Liver (tissue), 8 donors: ENCODE measurements at regions not wholly inside any gene's neighbourhood (a gene's known extent, or its start where the extent isn't known, plus 50 kb on each side); places are given as distances from the start of the nearest gene placed in this dataset.
A peak's percentile ranks its signal among the peaks of the same experiment; 100 is the strongest.

ENCODE experiments used
- DNase-seq: peaks from one replicate; pipeline ENCODE4 v3.0.0-alpha.2; 2017; ENCODE audit warnings: low spot score
- H3K27ac ChIP-seq, 2 donors: one replicate each; pipeline ENCODE4 v1.7.0; 2013; ENCODE audit warnings: inconsistent platforms in 2 of 2, low read length in 2 of 2, control low read depth in 1 of 2, low read depth in 1 of 2, mild to moderate bottlenecking in 1 of 2
- H3K27me3 ChIP-seq, 4 donors: one replicate each; pipeline versions ENCODE4 v1.6.1 to v1.7.0; 2013; ENCODE audit warnings: low read length in 3 of 4, inconsistent platforms in 1 of 4, mild to moderate bottlenecking in 1 of 4, moderate library complexity in 1 of 4; ENCODE audit not compliant: control insufficient read depth in 4 of 4, insufficient read depth in 4 of 4
- H3K36me3 ChIP-seq, 4 donors: one replicate each; pipeline versions ENCODE4 v1.6.1 to v1.7.0; 2013; ENCODE audit warnings: low read length in 3 of 4, mild to moderate bottlenecking in 3 of 4, low read depth in 1 of 4, moderate library complexity in 1 of 4; ENCODE audit not compliant: control insufficient read depth in 4 of 4, insufficient read depth in 3 of 4
- H3K4me1 ChIP-seq, 4 donors: one replicate each; pipeline versions ENCODE4 v1.6.1 to v1.7.0; 2013; ENCODE audit warnings: low read length in 3 of 4, mild to moderate bottlenecking in 3 of 4, moderate library complexity in 1 of 4; ENCODE audit not compliant: control insufficient read depth in 4 of 4, insufficient read depth in 4 of 4
- H3K4me3 ChIP-seq, 3 donors: one replicate each; pipeline versions ENCODE4 v1.6.1 to v1.7.0; 2013; ENCODE audit warnings: low read length in 3 of 3, control low read depth in 1 of 3, low read depth in 1 of 3, mild to moderate bottlenecking in 1 of 3
- H3K9ac ChIP-seq, 2 donors: one replicate each; pipeline ENCODE4 v1.7.0; 2013; ENCODE audit warnings: low read length in 2 of 2, mild to moderate bottlenecking in 2 of 2, moderate library complexity in 2 of 2, control low read depth in 1 of 2, low read depth in 1 of 2
- H3K9me3 ChIP-seq, 4 donors: one replicate each; pipeline versions ENCODE4 v1.6.1 to v1.7.0; 2013; ENCODE audit warnings: low read length in 3 of 4; ENCODE audit not compliant: control insufficient read depth in 4 of 4
- ATF3 ChIP-seq: IDR thresholded peaks from 2 replicates; pipeline ENCODE4 v1.6.1; 2016; ENCODE audit warnings: antibody characterized with exemption
- CTCF ChIP-seq: fragments of 150-350 bp; IDR thresholded peaks from 2 replicates; pipeline ENCODE4 v1.5.1; 2017; ENCODE audit warnings: improper control_type of control experiment, low read depth, low read length; ENCODE audit not compliant: missing input control
- EGR1 ChIP-seq, 2 donors: IDR thresholded peaks; 2 replicates each; pipeline ENCODE4 v1.6.1; 2016 to 2018; ENCODE audit warnings: antibody characterized with exemption in 2 of 2, low read depth in 2 of 2
- FOXA1 ChIP-seq: IDR thresholded peaks from 2 replicates; pipeline ENCODE4 v1.6.1; 2016; ENCODE audit warnings: antibody characterized with exemption
- FOXA2 ChIP-seq: IDR thresholded peaks from 2 replicates; pipeline ENCODE4 v1.6.1; 2016; ENCODE audit warnings: antibody characterized with exemption
- GABPA ChIP-seq, 2 donors: IDR thresholded peaks in 1 of 2; conservative IDR thresholded peaks in 1 of 2; 2 replicates each; pipeline ENCODE4 v1.6.1; 2016; ENCODE audit warnings: antibody characterized with exemption in 2 of 2, mild to moderate bottlenecking in 1 of 2, moderate library complexity in 1 of 2
- HNF4A ChIP-seq, 2 donors: conservative IDR thresholded peaks; 2 replicates each; pipeline ENCODE4 v1.6.1; 2016; ENCODE audit warnings: antibody characterized with exemption in 2 of 2, mild to moderate bottlenecking in 2 of 2
- HNF4G ChIP-seq: IDR thresholded peaks from 2 replicates; pipeline ENCODE4 v1.6.1; 2016; ENCODE audit warnings: antibody characterized with exemption
- JUND ChIP-seq, 2 donors: IDR thresholded peaks; 2 replicates each; pipeline ENCODE4 v1.6.1; 2016; ENCODE audit warnings: antibody characterized with exemption in 2 of 2
- NR2F2 ChIP-seq: IDR thresholded peaks from 2 replicates; pipeline ENCODE4 v1.6.1; 2016; ENCODE audit warnings: antibody characterized with exemption
- RAD21 ChIP-seq, 2 donors: IDR thresholded peaks; 2 replicates each; pipeline ENCODE4 v1.6.1; 2016; ENCODE audit warnings: antibody characterized with exemption in 2 of 2, mild to moderate bottlenecking in 2 of 2
- RXRA ChIP-seq, 2 donors: IDR thresholded peaks; 2 replicates each; pipeline ENCODE4 v1.6.1; 2017 to 2018; ENCODE audit warnings: antibody characterized with exemption in 2 of 2, mild to moderate bottlenecking in 1 of 2
- SP1 ChIP-seq: IDR thresholded peaks from 2 replicates; pipeline ENCODE4 v1.6.1; 2018; ENCODE audit warnings: antibody characterized with exemption, mild to moderate bottlenecking
- TAF1 ChIP-seq: conservative IDR thresholded peaks from 2 replicates; pipeline ENCODE4 v1.6.1; 2016; ENCODE audit warnings: antibody characterized with exemption, mild to moderate bottlenecking
- YY1 ChIP-seq: IDR thresholded peaks from 2 replicates; pipeline ENCODE4 v1.6.1; 2016; ENCODE audit warnings: antibody characterized with exemption, mild to moderate bottlenecking
- WGBS: extraction: QIAGEN DNeasy Blood & Tissue Kit; methylation state at CpG from one replicate; pipeline ENCODE4 v1.1.7; 2013; 5-methylcytosine and 5-hydroxymethylcytosine counted together
- TF ChIP-seq, protein P1 (sequence below): IDR thresholded peaks from 2 replicates; pipeline ENCODE4 v1.6.1; 2016; ENCODE audit warnings: antibody characterized with exemption
- TF ChIP-seq, protein P2 (sequence below): IDR thresholded peaks from 2 replicates; pipeline ENCODE4 v1.6.1; 2016; ENCODE audit warnings: antibody characterized with exemption
- TF ChIP-seq, protein P3 (sequence below): IDR thresholded peaks from 2 replicates; pipeline ENCODE4 v1.6.1; 2016; ENCODE audit warnings: antibody characterized with exemption, mild to moderate bottlenecking
- donor health status: healthy.
- donor health status: healthy.
- donor health status: healthy.
- donor health status: healthy.
- donor health status: healthy.

DNA sequence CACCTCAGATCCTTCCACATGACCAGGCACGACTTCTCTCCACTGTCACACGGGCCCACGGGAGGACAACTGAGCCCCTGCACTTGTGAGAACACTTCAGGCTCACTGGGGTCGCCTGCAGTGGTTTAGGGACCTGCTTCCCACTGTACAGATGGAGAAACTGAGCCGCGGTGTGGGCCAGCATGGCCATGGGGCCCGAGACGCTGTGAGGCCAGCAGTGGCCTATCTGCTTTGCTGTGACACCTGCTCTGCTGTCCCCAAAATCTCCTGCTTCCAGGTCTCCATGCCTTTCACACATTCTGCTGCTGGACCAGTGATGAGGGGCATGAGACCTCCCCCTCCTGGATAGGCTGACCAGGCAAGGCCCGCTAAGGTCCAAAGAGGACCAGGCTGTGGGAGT, 75.8 kb upstream of the PAX2 start (continued):
- TF ChIP-seq EGR1 (IDR thresholded peaks at IDR 0.05; ENCODE audit: low read depth in 2 of 2) (no peak), RAD21 (IDR thresholded peaks at IDR 0.05) (no peak)

DNA sequence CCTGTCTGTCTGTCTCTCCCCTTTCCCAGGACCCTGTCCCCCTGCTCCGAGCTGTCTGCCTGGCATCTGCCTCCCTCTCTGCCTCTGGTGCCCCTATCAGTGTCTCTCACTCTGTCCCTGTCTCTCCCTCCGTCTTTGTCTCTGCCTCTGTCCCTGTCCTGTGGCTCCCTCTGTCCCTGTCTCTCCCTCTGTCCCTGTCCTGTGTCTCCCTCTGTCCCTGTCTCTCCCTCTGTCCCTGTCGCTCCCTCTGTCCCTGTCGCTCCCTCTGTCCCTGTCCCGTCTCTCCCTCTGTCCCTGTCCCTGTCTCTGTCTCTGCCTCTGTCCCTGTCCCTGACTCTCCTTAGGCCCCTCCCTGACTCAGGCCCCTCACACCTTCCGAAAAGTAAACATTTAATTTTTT, 75.0 kb upstream of the PAX2 start:
- TF ChIP-seq ATF3, result no peak
- TF ChIP-seq EGR1 (IDR thresholded peaks at IDR 0.05; ENCODE audit: low read depth in 2 of 2), result no peak
- no peak for TF ChIP-seq CTCF
- Histone ChIP-seq H3K9ac (no peak overlapping the region), H3K9me3 (no peaks in the 10 kb centered on the region), H3K27ac (no peak overlapping the region), H3K4me1 (peaks cover 0 to 4% (median 2%) of the 10 kb centered on the region in 4 donors), H3K4me3 (no peak overlapping the region), H3K27me3 (peaks cover 7 to 16% (median 13%) of the 10 kb centered on the region in 4 donors), H3K36me3 (no peaks in the 10 kb centered on the region)
- no peak for DNase-seq
- 42% methylated on average over 6 of the region's 6 CpGs for WGBS

- no peaks in the 10 kb centered on the region for H3K36me3 ChIP-seq
- TF ChIP-seq RXRA (IDR thresholded peaks at IDR 0.05) (no peak), FOXA1 (no peak), NR2F2 (no peak), RAD21 (IDR thresholded peaks at IDR 0.05) (peak in 1 of 2 donors; percentile 18), GABPA (IDR thresholded peaks at IDR 0.05 in 1 of 2, conservative IDR thresholded peaks at IDR 0.05 in 1 of 2) (no peak), HNF4A (conservative IDR thresholded peaks at IDR 0.05) (no peak), EGR1 (IDR thresholded peaks at IDR 0.05; ENCODE audit: low read depth in 2 of 2) (no peak), HNF4G (no peak), SP1 (no peak), JUND (IDR thresholded peaks at IDR 0.05) (no peak), ATF3 (no peak), CTCF (peak; percentile 65), FOXA2 (no peak), TAF1 (no peak), YY1 (no peak)
- TF ChIP-seq, protein P1, sequence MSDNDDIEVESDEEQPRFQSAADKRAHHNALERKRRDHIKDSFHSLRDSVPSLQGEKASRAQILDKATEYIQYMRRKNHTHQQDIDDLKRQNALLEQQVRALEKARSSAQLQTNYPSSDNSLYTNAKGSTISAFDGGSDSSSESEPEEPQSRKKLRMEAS, result no peak
- TF ChIP-seq, protein P2, sequence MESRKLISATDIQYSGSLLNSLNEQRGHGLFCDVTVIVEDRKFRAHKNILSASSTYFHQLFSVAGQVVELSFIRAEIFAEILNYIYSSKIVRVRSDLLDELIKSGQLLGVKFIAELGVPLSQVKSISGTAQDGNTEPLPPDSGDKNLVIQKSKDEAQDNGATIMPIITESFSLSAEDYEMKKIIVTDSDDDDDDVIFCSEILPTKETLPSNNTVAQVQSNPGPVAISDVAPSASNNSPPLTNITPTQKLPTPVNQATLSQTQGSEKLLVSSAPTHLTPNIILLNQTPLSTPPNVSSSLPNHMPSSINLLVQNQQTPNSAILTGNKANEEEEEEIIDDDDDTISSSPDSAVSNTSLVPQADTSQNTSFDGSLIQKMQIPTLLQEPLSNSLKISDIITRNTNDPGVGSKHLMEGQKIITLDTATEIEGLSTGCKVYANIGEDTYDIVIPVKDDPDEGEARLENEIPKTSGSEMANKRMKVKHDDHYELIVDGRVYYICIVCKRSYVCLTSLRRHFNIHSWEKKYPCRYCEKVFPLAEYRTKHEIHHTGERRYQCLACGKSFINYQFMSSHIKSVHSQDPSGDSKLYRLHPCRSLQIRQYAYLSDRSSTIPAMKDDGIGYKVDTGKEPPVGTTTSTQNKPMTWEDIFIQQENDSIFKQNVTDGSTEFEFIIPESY, result no peak
- TF ChIP-seq, protein P3, sequence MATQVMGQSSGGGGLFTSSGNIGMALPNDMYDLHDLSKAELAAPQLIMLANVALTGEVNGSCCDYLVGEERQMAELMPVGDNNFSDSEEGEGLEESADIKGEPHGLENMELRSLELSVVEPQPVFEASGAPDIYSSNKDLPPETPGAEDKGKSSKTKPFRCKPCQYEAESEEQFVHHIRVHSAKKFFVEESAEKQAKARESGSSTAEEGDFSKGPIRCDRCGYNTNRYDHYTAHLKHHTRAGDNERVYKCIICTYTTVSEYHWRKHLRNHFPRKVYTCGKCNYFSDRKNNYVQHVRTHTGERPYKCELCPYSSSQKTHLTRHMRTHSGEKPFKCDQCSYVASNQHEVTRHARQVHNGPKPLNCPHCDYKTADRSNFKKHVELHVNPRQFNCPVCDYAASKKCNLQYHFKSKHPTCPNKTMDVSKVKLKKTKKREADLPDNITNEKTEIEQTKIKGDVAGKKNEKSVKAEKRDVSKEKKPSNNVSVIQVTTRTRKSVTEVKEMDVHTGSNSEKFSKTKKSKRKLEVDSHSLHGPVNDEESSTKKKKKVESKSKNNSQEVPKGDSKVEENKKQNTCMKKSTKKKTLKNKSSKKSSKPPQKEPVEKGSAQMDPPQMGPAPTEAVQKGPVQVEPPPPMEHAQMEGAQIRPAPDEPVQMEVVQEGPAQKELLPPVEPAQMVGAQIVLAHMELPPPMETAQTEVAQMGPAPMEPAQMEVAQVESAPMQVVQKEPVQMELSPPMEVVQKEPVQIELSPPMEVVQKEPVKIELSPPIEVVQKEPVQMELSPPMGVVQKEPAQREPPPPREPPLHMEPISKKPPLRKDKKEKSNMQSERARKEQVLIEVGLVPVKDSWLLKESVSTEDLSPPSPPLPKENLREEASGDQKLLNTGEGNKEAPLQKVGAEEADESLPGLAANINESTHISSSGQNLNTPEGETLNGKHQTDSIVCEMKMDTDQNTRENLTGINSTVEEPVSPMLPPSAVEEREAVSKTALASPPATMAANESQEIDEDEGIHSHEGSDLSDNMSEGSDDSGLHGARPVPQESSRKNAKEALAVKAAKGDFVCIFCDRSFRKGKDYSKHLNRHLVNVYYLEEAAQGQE, result no peak
- peak; percentile 56 for DNase-seq
- H3K4me1 ChIP-seq, result peaks cover 0 to 4% (median 2%) of the 10 kb centered on the region in 4 donors
- no peak overlapping the region for H3K27ac ChIP-seq
- peaks cover 7 to 16% (median 13%) of the 10 kb centered on the region in 4 donors for H3K27me3 ChIP-seq
- no peak overlapping the region for H3K9ac ChIP-seq
- 4% methylated on average over 54 of the region's 54 CpGs for WGBS
- no peaks in the 10 kb centered on the region for H3K9me3 ChIP-seq
- H3K4me3 ChIP-seq, result no peak overlapping the region
Observed at GRCh38 chr10:100670828-100671479, 74.4 kb upstream of the PAX2 start.
